GM23338 (cell line): ENCODE measurements at regions not wholly inside any gene's neighbourhood (a gene's known extent, or its start where the extent isn't known, plus 50 kb on each side); places are given as distances from the start of the nearest gene placed in this dataset.

Source experiments
- ATAC-seq: fragments of 200-7000 bp; cut with Tn5 transposase; 3 replicates; pipeline ENCODE4 v1.9.1; 2020
- DNase-seq: peaks from one replicate; pipeline ENCODE4 v3.0.0-alpha.2; 2015; ENCODE audit warnings: low spot score
- H2AFZ ChIP-seq: fragments of 200-600 bp; sonication (generic); 2 replicates; pipeline ENCODE4 v1.8.0; 2016; ENCODE audit warnings: antibody characterized with exemption, mild to moderate bottlenecking, moderate library complexity
- H3F3A ChIP-seq: fragments of 200-600 bp; sonication (generic); replicated peaks from 2 replicates; pipeline ENCODE4 v1.8.0; 2017; ENCODE audit warnings: antibody characterized with exemption, mixed run types, low read depth
- H3K27ac ChIP-seq: fragments of 200-600 bp; sonication (generic); 2 replicates; pipeline ENCODE4 v1.6.1; 2016; ENCODE audit warnings: low read depth
- H3K27me3 ChIP-seq: fragments of 200-600 bp; sonication (generic); 2 replicates; pipeline ENCODE4 v1.8.0; 2016; ENCODE audit warnings: mild to moderate bottlenecking, mixed run types, moderate library complexity; ENCODE audit not compliant: insufficient read depth
- H3K36me3 ChIP-seq: fragments of 200-600 bp; sonication (generic); 2 replicates; pipeline ENCODE4 v1.8.0; 2016; ENCODE audit warnings: mild to moderate bottlenecking; ENCODE audit not compliant: insufficient read depth
- H3K4me1 ChIP-seq: fragments of 200-600 bp; sonication (generic); 2 replicates; pipeline ENCODE4 v1.8.0; 2016; ENCODE audit warnings: mild to moderate bottlenecking, moderate library complexity; ENCODE audit not compliant: insufficient read depth
- H3K4me2 ChIP-seq: fragments of 200-600 bp; sonication (generic); 2 replicates; pipeline ENCODE4 v1.7.1; 2017; ENCODE audit warnings: mixed run types
- H3K4me3 ChIP-seq: fragments of 200-600 bp; sonication (generic); 2 replicates; pipeline ENCODE4 v1.6.1; 2016; ENCODE audit warnings: mixed run types
- H3K79me2 ChIP-seq: fragments of 200-600 bp; sonication (generic); replicated peaks from 2 replicates; pipeline ENCODE4 v1.8.0; 2017; ENCODE audit warnings: mild to moderate bottlenecking; ENCODE audit not compliant: insufficient read depth
- H3K9me2 ChIP-seq: fragments of 200-600 bp; sonication (generic); 2 replicates; pipeline ENCODE4 v1.8.0; 2017; ENCODE audit not compliant: insufficient read depth
- H4K20me1 ChIP-seq: fragments of 200-600 bp; sonication (generic); replicated peaks from 2 replicates; pipeline ENCODE4 v1.8.0; 2017; ENCODE audit warnings: mild to moderate bottlenecking; ENCODE audit not compliant: insufficient read depth
- H3K27ac Mint-ChIP-seq: 2 replicates; pipeline ENCODE4 v1.8.0; 2020; ENCODE audit warnings: inconsistent platforms, mild to moderate bottlenecking, moderate library complexity, mixed read lengths
- H3K27me3 Mint-ChIP-seq: 3 replicates; pipeline ENCODE4 v1.8.0; 2022; ENCODE audit warnings: low read depth, mild to moderate bottlenecking, moderate library complexity, mixed read lengths, inconsistent platforms; ENCODE audit not compliant: insufficient read depth, poor library complexity
- H3K36me3 Mint-ChIP-seq: 3 replicates; pipeline ENCODE4 v1.8.0; 2021; ENCODE audit warnings: low read depth, mild to moderate bottlenecking, inconsistent platforms, moderate library complexity, mixed read lengths
- H3K4me1 Mint-ChIP-seq: 3 replicates; pipeline ENCODE4 v1.8.0; 2020; ENCODE audit warnings: mild to moderate bottlenecking, inconsistent platforms, mixed read lengths
- H3K4me3 Mint-ChIP-seq: 3 replicates; pipeline ENCODE4 v1.8.0; 2021; ENCODE audit warnings: moderate library complexity, mild to moderate bottlenecking, inconsistent platforms, mixed read lengths
- H3K9me3 Mint-ChIP-seq: 3 replicates; pipeline ENCODE4 v1.8.0; 2020; ENCODE audit warnings: moderate library complexity, mild to moderate bottlenecking, inconsistent platforms, mixed read lengths
- EZH2phosphoT487 ChIP-seq: fragments of 200-600 bp; sonication (generic); IDR thresholded peaks from one replicate; pipeline ENCODE4 v1.8.1; 2018; ENCODE audit warnings: antibody characterized with exemption; ENCODE audit not compliant: unreplicated experiment
- ZNF114 ChIP-seq: fragments of 250-450 bp; sonication (Bioruptor Pico); IDR thresholded peaks from 2 replicates; pipeline ENCODE4 v1.5.0; 2020; ENCODE audit warnings: mild to moderate bottlenecking, moderate library complexity
- TF ChIP-seq, protein P1 (sequence below), 2 experiments: fragments of 200-600 bp in 1 of 2; sonication (generic) in 1 of 2; conservative IDR thresholded peaks; 2 replicates each; pipeline versions ENCODE4 v1.5.1 to v1.6.1; 2016 to 2017; ENCODE audit warnings: antibody characterized with exemption in 2 of 2, low read depth in 2 of 2, mild to moderate bottlenecking in 2 of 2, moderate library complexity in 1 of 2
- TF ChIP-seq, protein P2 (sequence below): IDR thresholded peaks from 2 replicates; pipeline ENCODE4 v1.6.1; 2016; ENCODE audit warnings: antibody characterized with exemption
- TF ChIP-seq, protein P3 (sequence below): IDR thresholded peaks from one replicate; pipeline ENCODE4 v1.6.1; 2018; ENCODE audit warnings: antibody characterized with exemption; ENCODE audit not compliant: unreplicated experiment
- TF ChIP-seq, protein P4 (sequence below): fragments of 250-450 bp; sonication (Bioruptor Pico); IDR thresholded peaks from 2 replicates; pipeline ENCODE4 v1.5.0; 2020; ENCODE audit warnings: mild to moderate bottlenecking, moderate library complexity

DNA sequence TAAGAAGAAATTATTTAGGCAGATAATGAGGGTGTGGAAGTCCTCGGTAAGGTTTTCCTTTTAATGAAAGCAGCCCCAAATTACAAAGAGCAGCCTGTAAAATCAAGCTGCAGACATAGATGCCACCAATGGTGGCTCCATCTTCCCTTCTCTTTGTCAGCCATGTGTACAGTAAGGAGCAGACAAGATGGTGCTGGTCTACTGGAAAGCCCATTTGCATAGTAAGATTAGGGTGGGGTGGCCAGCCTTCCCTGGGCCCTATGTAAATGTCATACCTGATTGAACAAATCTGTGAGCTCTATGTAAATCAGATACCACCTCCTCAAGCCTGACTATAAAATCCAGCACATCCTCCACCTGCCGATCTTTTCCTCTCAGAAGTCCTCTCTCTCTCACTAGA is 154.4 kb upstream of the SERTAD2 start (continued):
- TF ChIP-seq, protein P1, sequence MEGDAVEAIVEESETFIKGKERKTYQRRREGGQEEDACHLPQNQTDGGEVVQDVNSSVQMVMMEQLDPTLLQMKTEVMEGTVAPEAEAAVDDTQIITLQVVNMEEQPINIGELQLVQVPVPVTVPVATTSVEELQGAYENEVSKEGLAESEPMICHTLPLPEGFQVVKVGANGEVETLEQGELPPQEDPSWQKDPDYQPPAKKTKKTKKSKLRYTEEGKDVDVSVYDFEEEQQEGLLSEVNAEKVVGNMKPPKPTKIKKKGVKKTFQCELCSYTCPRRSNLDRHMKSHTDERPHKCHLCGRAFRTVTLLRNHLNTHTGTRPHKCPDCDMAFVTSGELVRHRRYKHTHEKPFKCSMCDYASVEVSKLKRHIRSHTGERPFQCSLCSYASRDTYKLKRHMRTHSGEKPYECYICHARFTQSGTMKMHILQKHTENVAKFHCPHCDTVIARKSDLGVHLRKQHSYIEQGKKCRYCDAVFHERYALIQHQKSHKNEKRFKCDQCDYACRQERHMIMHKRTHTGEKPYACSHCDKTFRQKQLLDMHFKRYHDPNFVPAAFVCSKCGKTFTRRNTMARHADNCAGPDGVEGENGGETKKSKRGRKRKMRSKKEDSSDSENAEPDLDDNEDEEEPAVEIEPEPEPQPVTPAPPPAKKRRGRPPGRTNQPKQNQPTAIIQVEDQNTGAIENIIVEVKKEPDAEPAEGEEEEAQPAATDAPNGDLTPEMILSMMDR (conservative IDR thresholded peaks at IDR 0.05; ENCODE audit: low read depth in 2 of 2): no peak
- TF ChIP-seq EZH2phosphoT487: no peak
- TF ChIP-seq, protein P2, sequence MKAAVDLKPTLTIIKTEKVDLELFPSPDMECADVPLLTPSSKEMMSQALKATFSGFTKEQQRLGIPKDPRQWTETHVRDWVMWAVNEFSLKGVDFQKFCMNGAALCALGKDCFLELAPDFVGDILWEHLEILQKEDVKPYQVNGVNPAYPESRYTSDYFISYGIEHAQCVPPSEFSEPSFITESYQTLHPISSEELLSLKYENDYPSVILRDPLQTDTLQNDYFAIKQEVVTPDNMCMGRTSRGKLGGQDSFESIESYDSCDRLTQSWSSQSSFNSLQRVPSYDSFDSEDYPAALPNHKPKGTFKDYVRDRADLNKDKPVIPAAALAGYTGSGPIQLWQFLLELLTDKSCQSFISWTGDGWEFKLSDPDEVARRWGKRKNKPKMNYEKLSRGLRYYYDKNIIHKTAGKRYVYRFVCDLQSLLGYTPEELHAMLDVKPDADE: no peak
- TF ChIP-seq, protein P3, sequence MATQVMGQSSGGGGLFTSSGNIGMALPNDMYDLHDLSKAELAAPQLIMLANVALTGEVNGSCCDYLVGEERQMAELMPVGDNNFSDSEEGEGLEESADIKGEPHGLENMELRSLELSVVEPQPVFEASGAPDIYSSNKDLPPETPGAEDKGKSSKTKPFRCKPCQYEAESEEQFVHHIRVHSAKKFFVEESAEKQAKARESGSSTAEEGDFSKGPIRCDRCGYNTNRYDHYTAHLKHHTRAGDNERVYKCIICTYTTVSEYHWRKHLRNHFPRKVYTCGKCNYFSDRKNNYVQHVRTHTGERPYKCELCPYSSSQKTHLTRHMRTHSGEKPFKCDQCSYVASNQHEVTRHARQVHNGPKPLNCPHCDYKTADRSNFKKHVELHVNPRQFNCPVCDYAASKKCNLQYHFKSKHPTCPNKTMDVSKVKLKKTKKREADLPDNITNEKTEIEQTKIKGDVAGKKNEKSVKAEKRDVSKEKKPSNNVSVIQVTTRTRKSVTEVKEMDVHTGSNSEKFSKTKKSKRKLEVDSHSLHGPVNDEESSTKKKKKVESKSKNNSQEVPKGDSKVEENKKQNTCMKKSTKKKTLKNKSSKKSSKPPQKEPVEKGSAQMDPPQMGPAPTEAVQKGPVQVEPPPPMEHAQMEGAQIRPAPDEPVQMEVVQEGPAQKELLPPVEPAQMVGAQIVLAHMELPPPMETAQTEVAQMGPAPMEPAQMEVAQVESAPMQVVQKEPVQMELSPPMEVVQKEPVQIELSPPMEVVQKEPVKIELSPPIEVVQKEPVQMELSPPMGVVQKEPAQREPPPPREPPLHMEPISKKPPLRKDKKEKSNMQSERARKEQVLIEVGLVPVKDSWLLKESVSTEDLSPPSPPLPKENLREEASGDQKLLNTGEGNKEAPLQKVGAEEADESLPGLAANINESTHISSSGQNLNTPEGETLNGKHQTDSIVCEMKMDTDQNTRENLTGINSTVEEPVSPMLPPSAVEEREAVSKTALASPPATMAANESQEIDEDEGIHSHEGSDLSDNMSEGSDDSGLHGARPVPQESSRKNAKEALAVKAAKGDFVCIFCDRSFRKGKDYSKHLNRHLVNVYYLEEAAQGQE: no peak
- no peak for TF ChIP-seq ZNF114

DNA sequence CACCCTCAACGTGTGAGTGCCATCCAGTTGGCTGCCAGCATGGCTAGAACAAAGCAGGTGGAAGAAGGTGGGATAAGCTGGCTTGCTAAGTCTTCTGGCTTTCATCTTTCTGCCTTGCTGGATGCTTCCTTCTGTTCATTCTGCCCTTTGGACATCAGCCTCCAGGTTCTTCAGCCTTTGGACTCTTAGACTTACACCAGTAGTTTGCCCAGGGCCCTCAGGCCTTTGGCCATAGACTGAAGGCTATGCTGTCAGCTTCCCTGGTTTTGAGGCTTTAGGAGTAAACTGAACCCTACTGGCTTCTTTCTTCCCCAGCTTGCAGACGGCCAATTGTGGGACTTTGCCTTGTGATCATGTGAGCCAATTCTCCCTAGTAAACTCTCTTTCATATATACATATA is 155.0 kb upstream of the SERTAD2 start:
- no peak for DNase-seq
- no peak overlapping the region for H3K4me2 ChIP-seq
- H3K27me3 Mint-ChIP-seq: peaks cover 3% of the 10 kb centered on the region
- TF ChIP-seq, protein P3: no peak
- TF ChIP-seq EZH2phosphoT487 (no peak), ZNF114 (no peak)
- TF ChIP-seq, protein P4, sequence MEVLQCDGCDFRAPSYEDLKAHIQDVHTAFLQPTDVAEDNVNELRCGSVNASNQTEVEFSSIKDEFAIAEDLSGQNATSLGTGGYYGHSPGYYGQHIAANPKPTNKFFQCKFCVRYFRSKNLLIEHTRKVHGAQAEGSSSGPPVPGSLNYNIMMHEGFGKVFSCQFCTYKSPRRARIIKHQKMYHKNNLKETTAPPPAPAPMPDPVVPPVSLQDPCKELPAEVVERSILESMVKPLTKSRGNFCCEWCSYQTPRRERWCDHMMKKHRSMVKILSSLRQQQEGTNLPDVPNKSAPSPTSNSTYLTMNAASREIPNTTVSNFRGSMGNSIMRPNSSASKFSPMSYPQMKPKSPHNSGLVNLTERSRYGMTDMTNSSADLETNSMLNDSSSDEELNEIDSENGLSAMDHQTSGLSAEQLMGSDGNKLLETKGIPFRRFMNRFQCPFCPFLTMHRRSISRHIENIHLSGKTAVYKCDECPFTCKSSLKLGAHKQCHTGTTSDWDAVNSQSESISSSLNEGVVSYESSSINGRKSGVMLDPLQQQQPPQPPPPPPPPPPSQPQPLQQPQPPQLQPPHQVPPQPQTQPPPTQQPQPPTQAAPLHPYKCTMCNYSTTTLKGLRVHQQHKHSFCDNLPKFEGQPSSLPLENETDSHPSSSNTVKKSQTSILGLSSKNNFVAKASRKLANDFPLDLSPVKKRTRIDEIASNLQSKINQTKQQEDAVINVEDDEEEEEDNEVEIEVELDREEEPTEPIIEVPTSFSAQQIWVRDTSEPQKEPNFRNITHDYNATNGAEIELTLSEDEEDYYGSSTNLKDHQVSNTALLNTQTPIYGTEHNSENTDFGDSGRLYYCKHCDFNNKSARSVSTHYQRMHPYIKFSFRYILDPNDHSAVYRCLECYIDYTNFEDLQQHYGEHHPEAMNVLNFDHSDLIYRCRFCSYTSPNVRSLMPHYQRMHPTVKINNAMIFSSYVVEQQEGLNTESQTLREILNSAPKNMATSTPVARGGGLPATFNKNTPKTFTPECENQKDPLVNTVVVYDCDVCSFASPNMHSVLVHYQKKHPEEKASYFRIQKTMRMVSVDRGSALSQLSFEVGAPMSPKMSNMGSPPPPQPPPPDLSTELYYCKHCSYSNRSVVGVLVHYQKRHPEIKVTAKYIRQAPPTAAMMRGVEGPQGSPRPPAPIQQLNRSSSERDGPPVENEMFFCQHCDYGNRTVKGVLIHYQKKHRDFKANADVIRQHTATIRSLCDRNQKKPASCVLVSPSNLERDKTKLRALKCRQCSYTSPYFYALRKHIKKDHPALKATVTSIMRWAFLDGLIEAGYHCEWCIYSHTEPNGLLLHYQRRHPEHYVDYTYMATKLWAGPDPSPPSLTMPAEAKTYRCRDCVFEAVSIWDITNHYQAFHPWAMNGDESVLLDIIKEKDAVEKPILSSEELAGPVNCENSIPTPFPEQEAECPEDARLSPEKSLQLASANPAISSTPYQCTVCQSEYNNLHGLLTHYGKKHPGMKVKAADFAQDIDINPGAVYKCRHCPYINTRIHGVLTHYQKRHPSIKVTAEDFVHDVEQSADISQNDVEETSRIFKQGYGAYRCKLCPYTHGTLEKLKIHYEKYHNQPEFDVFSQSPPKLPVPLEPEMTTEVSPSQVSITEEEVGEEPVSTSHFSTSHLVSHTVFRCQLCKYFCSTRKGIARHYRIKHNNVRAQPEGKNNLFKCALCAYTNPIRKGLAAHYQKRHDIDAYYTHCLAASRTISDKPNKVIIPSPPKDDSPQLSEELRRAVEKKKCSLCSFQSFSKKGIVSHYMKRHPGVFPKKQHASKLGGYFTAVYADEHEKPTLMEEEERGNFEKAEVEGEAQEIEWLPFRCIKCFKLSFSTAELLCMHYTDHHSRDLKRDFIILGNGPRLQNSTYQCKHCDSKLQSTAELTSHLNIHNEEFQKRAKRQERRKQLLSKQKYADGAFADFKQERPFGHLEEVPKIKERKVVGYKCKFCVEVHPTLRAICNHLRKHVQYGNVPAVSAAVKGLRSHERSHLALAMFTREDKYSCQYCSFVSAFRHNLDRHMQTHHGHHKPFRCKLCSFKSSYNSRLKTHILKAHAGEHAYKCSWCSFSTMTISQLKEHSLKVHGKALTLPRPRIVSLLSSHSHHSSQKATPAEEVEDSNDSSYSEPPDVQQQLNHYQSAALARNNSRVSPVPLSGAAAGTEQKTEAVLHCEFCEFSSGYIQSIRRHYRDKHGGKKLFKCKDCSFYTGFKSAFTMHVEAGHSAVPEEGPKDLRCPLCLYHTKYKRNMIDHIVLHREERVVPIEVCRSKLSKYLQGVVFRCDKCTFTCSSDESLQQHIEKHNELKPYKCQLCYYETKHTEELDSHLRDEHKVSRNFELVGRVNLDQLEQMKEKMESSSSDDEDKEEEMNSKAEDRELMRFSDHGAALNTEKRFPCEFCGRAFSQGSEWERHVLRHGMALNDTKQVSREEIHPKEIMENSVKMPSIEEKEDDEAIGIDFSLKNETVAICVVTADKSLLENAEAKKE (CRISPR knock-in tag): no peak

More for the DNA sequence above, 155.0 kb upstream of the SERTAD2 start:
- no peak overlapping the region for H3K27ac ChIP-seq
- H3K4me1 ChIP-seq: no peaks in the 10 kb centered on the region
- Mint-ChIP-seq H3K9me3 (no peaks in the 10 kb centered on the region; the same call in 2 of the 3 replicates), H3K27ac (no peak overlapping the region), H3K4me1 (no peaks in the 10 kb centered on the region), H3K36me3 (no peaks in the 10 kb centered on the region), H3K4me3 (no peak overlapping the region)
- no peaks in the 10 kb centered on the region for H3K79me2 ChIP-seq
- H3K36me3 ChIP-seq: no peaks in the 10 kb centered on the region
- no peaks in the 10 kb centered on the region for H3K27me3 ChIP-seq
- no peak overlapping the region for H2AFZ ChIP-seq
- ATAC-seq: no peak
- no peak overlapping the region for H3K4me3 ChIP-seq
- no peaks in the 10 kb centered on the region for H3K9me2 ChIP-seq
- no peaks in the 10 kb centered on the region for H4K20me1 ChIP-seq
- H3F3A ChIP-seq: no peaks in the 10 kb centered on the region
